GM21529 (cell line): ENCODE measurements at regions not wholly inside any gene's neighbourhood (a gene's known extent, or its start where the extent isn't known, plus 50 kb on each side); places are given as distances from the start of the nearest gene placed in this dataset.
"Not testable (repeated sequence)": the region's sequence is repeated elsewhere in the genome, so short reads cannot be mapped to it uniquely, and the experiment has no call there.

Source experiments
- ATAC-seq: cut with Tn5 transposase; IDR thresholded peaks from one replicate; pipeline ENCODE4 v1.9.1; 2021; ENCODE audit not compliant: unreplicated experiment

GRCh38 chr3:80668100-80668499 lies 900.3 kb upstream of the ROBO1 start:
- no peak for ATAC-seq

- no peak for ATAC-seq
Observed at GRCh38 chr3:80663426-80663825, 895.6 kb upstream of the ROBO1 start.

GRCh38 chr3:80655216-80655615 lies 887.4 kb upstream of the ROBO1 start:
- ATAC-seq: no peak

GRCh38 chr3:80649170-80649569 lies 881.4 kb upstream of the ROBO1 start:
- ATAC-seq: no peak

- no peak for ATAC-seq
Observed at GRCh38 chr3:80643421-80643820, 875.6 kb upstream of the ROBO1 start.

- no peak for ATAC-seq
Observed at GRCh38 chr3:80618295-80619256, 850.8 kb upstream of the ROBO1 start.

- ATAC-seq: no peak
Observed at GRCh38 chr3:80612366-80612765, 844.6 kb upstream of the ROBO1 start.

- ATAC-seq: not testable (repeated sequence)
Observed at GRCh38 chr3:80608072-80608471, 840.3 kb upstream of the ROBO1 start.

- no peak for ATAC-seq
Observed at GRCh38 chr3:80606073-80606472, 838.3 kb upstream of the ROBO1 start.

GRCh38 chr3:80601479-80601878 lies 833.7 kb upstream of the ROBO1 start:
- no peak for ATAC-seq

- ATAC-seq: no peak
Observed at GRCh38 chr3:80592792-80593191, 825.0 kb upstream of the ROBO1 start.

GRCh38 chr3:80586338-80586737 lies 818.5 kb upstream of the ROBO1 start:
- no peak for ATAC-seq

GRCh38 chr3:80580146-80580545 lies 812.3 kb upstream of the ROBO1 start:
- ATAC-seq: no peak

- no peak for ATAC-seq
Observed at GRCh38 chr3:80564391-80564790, 796.6 kb upstream of the ROBO1 start.

GRCh38 chr3:80559701-80560100 lies 791.9 kb upstream of the ROBO1 start:
- no peak for ATAC-seq

- no peak for ATAC-seq
Observed at GRCh38 chr3:80556763-80557162, 789.0 kb upstream of the ROBO1 start.

- no peak for ATAC-seq
Observed at GRCh38 chr3:80554304-80554703, 786.5 kb upstream of the ROBO1 start.

GRCh38 chr3:80553211-80553610 lies 785.4 kb upstream of the ROBO1 start:
- ATAC-seq: no peak

- ATAC-seq: no peak
Observed at GRCh38 chr3:80550174-80550573, 782.4 kb upstream of the ROBO1 start.

- no peak for ATAC-seq
Observed at GRCh38 chr3:80549173-80549572, 781.4 kb upstream of the ROBO1 start.

- no peak for ATAC-seq
Observed at GRCh38 chr3:80543154-80543553, 775.4 kb upstream of the ROBO1 start.

GRCh38 chr3:80542456-80542855 lies 774.7 kb upstream of the ROBO1 start:
- ATAC-seq: no peak

- ATAC-seq: no peak
Observed at GRCh38 chr3:80537680-80538079, 769.9 kb upstream of the ROBO1 start.
